Muscle of leg (tissue), 3 donors: ENCODE measurements at regions not wholly inside any gene's neighbourhood (a gene's known extent, or its start where the extent isn't known, plus 50 kb on each side); places are given as distances from the start of the nearest gene placed in this dataset.
A peak's percentile ranks its signal among the peaks of the same experiment; 100 is the strongest.

Experiments used
- DNase-seq: peaks from one replicate; pipeline ENCODE4 v3.0.0; 2013
- H3K27ac ChIP-seq: one replicate; pipeline ENCODE4 v1.5.1; 2013; ENCODE audit warnings: mild to moderate bottlenecking, low read length, control low read depth
- H3K27me3 ChIP-seq: one replicate; pipeline ENCODE4 v1.6.1; 2013; ENCODE audit warnings: low read length; ENCODE audit not compliant: control insufficient read depth, insufficient read depth
- H3K36me3 ChIP-seq: one replicate; pipeline ENCODE4 v1.6.1; 2013; ENCODE audit warnings: low read length; ENCODE audit not compliant: control insufficient read depth, insufficient read depth
- H3K4me1 ChIP-seq: one replicate; pipeline ENCODE4 v1.6.1; 2013; ENCODE audit warnings: low read length; ENCODE audit not compliant: control insufficient read depth, insufficient read depth
- H3K4me3 ChIP-seq: one replicate; pipeline ENCODE4 v1.5.1; 2013; ENCODE audit warnings: low read length, control low read depth
- H3K9me3 ChIP-seq: replicated peaks from 2 replicates; pipeline ENCODE4 v1.6.1; 2013; ENCODE audit warnings: low read depth, low read length; ENCODE audit not compliant: control insufficient read depth
- WGBS: methylation state at CpG from one replicate; pipeline ENCODE4 v1.1.5; 2013; ENCODE audit warnings: missing lambda C conversion rate; ENCODE audit not compliant: insufficient coverage; 5-methylcytosine and 5-hydroxymethylcytosine counted together

DNA sequence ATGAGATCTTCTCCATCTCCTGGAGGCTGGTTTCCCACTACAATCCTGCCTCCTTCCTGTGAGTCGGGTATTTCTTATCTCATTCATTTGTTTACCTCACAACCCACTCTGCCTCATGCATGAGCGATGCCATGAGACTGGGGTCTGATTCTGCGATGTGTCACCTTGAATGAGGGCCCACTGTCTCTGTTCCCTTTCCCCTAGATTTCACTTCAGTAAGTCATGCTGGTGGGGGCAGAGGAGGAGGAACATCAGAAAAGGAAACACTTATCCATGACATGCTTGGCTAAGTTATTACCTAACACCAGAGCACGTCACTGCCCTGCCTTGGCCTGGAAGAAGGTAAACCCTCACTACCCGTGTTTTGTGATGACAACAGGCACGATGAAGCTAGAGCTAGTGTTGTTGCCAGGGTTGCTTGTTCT lies 337.4 kb upstream of the PRDM1 start:
- no peak overlapping the region for H3K4me3 ChIP-seq
- H3K9me3 ChIP-seq: no peaks in the 10 kb centered on the region
- peaks cover under 1% of the 10 kb centered on the region for H3K4me1 ChIP-seq
- DNase-seq: no peak
- H3K27ac ChIP-seq: no peak overlapping the region
- WGBS: 82% methylated on average over 3 of the region's 6 CpGs
- H3K36me3 ChIP-seq: no peaks in the 10 kb centered on the region
- H3K27me3 ChIP-seq: no peaks in the 10 kb centered on the region

DNA sequence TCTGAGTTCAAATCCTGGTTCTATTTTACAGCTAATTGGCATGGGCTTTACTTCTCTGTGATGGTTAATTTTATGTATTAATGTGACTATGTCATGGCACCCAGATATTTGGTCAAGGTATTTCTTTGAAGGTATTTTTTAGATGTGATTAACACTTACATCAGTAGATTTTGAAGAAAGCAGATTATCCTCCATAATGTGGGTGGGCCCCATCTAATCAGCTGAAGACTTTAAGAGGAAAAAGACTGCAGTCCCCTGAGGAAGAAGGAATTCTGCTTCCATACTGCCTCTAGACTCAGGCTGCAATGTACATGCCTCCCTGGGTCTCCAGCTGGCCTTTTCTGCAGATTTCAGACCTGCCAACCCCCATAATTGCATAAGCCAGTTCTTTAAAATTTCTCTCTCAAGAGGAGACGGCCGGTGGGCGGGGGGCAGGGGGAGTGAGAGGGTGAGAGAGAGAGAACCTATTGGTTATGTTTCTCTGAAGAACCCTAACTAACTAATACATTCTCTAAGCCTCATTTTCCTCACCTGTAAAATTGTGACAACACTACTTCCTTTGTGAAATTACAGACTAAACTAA lies 338.2 kb upstream of the PRDM1 start:
- no peaks in the 10 kb centered on the region for H3K27me3 ChIP-seq
- H3K27ac ChIP-seq: no peak overlapping the region
- H3K4me3 ChIP-seq: no peak overlapping the region
- H3K36me3 ChIP-seq: no peaks in the 10 kb centered on the region
- H3K9me3 ChIP-seq: no peaks in the 10 kb centered on the region
- no CpG with 5 or more reads among the region's 3 CpGs for WGBS
- H3K4me1 ChIP-seq: no peaks in the 10 kb centered on the region
- DNase-seq: no peak

DNA sequence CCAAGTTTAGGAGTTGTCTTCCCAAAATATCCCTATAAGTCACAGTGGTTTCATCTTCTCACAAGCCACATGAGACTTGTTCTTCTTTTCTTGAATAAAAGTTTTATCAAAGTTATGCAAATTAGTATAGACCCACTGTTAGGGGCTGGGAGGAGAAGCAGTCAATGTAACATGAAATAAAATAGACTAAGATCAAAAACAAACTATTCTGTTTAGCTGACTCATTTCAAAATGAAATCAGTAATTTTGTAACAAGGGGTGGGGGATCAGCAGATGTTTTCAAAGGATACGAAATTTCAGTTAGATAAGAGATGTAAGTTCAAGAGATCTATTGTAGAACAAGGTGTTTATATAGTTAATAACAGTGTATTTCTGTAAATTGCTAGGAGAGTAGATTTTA lies 339.6 kb upstream of the PRDM1 start:
- H3K27ac ChIP-seq: no peak overlapping the region
- H3K36me3 ChIP-seq: no peaks in the 10 kb centered on the region
- 83% methylated on average over 1 of the region's 1 CpG for WGBS
- H3K4me3 ChIP-seq: no peak overlapping the region
- no peaks in the 10 kb centered on the region for H3K27me3 ChIP-seq
- DNase-seq: no peak
- no peaks in the 10 kb centered on the region for H3K9me3 ChIP-seq
- H3K4me1 ChIP-seq: no peaks in the 10 kb centered on the region

DNA sequence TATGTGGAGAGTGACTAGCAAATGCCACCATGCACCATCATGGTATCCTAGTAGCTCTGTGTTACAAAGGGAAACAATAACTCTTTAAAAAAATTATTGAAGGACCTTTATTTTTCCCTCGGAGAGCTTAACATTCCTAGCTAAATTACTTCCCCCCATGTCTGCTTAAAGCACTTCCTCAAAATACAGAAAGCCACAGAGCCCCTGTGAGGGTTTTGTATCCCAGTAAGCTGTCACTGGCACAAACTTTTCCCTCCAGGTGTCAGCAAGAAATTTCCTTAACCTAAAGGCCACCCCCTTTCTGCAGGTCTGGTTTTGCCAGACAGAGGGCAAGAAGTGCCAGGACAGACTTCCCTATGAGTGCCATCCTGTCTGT lies 340.0 kb upstream of the PRDM1 start:
- no peaks in the 10 kb centered on the region for H3K36me3 ChIP-seq
- DNase-seq: no peak
- no CpG with 5 or more reads among the region's 1 CpG for WGBS
- no peaks in the 10 kb centered on the region for H3K4me1 ChIP-seq
- H3K27ac ChIP-seq: no peak overlapping the region
- no peak overlapping the region for H3K4me3 ChIP-seq
- no peaks in the 10 kb centered on the region for H3K9me3 ChIP-seq
- H3K27me3 ChIP-seq: no peaks in the 10 kb centered on the region

DNA sequence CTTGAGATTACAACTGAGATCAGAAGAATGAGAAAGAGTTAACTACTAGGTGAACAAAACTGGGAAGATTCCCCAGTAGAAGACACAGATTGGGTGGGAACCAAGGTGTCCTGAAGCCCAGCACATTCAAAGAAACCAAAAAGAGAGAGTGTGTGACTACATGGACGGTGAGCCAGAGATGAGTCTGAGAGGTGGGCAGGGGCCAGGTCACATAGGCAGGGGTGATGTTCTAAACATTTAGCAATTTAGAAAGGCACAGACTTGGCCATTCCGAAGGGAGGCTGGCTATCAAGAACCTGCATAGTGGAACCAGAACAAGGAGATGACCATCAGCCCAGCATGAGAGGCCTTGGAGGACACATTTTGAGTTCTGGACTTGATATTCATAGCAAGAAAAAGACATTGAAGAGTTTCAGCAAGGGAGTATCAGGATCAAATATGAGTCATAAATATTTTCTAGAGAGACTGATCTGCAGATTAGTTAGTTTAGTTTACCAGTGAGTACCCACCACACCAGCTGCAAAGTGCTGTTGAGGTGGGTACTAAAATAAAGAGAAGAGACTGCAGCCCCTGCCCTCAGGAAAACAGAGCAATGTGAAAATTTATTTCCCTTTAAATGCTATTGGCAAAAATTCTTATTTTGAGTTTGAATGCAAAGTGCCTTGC lies 340.5 kb upstream of the PRDM1 start:
- 94% methylated on average over 2 of the region's 2 CpGs for WGBS
- H3K9me3 ChIP-seq: no peaks in the 10 kb centered on the region
- no peaks in the 10 kb centered on the region for H3K36me3 ChIP-seq
- DNase-seq: no peak
- no peak overlapping the region for H3K4me3 ChIP-seq
- H3K27ac ChIP-seq: no peak overlapping the region
- no peaks in the 10 kb centered on the region for H3K4me1 ChIP-seq
- H3K27me3 ChIP-seq: no peaks in the 10 kb centered on the region

DNA sequence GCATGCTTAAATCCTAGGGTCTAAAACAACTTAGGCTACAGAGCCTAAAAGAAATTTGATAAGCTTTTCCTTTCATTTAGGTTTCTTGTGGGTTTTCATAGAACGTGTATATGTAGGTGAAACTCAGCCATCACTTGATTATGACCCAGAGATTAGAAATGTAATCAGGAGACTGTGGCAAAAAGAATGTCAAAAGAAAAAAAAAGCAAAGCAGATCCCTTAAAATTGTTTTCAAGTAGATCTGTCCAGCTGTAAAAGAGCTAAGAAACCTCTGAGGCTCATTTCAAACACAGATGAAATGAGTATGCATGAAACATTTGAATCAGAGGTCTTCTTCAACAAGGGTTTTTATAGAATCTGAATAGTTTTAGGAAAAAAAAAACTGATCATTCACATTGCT lies 341.3 kb upstream of the PRDM1 start:
- no peak overlapping the region for H3K4me3 ChIP-seq
- H3K27ac ChIP-seq: no peak overlapping the region
- DNase-seq: no peak
- H3K4me1 ChIP-seq: no peaks in the 10 kb centered on the region
- WGBS: no CpG with 5 or more reads among the region's 1 CpG
- no peaks in the 10 kb centered on the region for H3K27me3 ChIP-seq
- H3K36me3 ChIP-seq: no peaks in the 10 kb centered on the region
- no peaks in the 10 kb centered on the region for H3K9me3 ChIP-seq

DNA sequence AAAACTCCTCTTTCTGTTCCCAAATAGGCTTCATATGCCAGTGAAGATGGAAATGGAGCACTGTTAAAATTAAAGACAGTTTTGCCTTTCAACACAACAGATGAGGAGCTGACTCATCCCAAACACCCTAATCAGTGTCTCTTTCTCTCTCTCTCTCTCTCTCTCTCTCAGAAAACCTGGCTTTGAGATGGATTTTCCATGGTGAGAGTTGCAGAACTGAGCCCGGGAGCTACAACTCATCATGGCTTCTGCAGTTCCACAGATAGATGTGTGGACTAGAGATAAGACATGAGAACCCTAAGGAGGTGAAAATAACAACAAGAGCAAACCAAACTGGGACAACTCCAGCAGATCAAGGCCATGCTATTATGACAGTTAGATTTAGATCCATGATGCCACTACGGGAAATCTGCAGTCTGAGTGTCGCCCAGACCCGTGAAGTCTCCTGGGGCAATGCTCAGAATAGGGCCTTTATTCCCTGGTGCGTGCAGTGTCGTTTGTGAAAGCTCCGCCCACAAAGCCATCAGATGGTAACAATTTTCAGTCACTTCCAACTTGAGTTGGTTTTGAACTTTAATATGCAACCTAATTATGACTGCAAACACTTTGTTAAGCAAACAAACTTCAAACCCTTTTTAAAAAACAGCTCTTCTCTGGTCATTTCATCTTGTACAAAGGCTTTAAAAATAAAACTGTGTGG lies 338.2 kb upstream of the PREP start:
- 78% methylated on average over 5 of the region's 7 CpGs for WGBS
- no peak for DNase-seq
- H3K4me1 ChIP-seq: no peaks in the 10 kb centered on the region
- no peak overlapping the region for H3K27ac ChIP-seq
- no peak overlapping the region for H3K4me3 ChIP-seq
- no peaks in the 10 kb centered on the region for H3K27me3 ChIP-seq
- H3K36me3 ChIP-seq: no peaks in the 10 kb centered on the region
- no peaks in the 10 kb centered on the region for H3K9me3 ChIP-seq

DNA sequence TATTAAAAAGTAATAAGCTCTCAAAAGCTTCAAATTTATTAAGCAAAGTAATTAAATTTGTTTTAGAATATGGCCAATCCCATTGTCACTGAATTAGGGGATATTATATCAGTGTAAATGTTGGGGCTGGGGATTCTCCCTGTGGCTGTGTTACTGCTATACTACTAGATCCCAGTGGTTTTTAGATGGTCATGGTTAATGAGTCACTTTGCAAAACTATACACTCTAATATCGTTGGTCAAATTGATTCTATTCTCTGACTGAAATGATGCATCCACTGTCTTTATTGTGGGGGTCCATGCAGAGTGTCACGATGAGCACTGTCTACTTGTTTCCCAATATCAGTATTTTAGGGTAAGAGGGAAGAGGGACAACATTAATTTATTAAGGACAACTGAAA lies 336.9 kb upstream of the PREP start:
- no peaks in the 10 kb centered on the region for H3K36me3 ChIP-seq
- H3K4me3 ChIP-seq: no peak overlapping the region
- no peaks in the 10 kb centered on the region for H3K4me1 ChIP-seq
- no peaks in the 10 kb centered on the region for H3K27me3 ChIP-seq
- WGBS: no CpG with 5 or more reads among the region's 2 CpGs
- no peak for DNase-seq
- no peak overlapping the region for H3K27ac ChIP-seq
- H3K9me3 ChIP-seq: no peaks in the 10 kb centered on the region

DNA sequence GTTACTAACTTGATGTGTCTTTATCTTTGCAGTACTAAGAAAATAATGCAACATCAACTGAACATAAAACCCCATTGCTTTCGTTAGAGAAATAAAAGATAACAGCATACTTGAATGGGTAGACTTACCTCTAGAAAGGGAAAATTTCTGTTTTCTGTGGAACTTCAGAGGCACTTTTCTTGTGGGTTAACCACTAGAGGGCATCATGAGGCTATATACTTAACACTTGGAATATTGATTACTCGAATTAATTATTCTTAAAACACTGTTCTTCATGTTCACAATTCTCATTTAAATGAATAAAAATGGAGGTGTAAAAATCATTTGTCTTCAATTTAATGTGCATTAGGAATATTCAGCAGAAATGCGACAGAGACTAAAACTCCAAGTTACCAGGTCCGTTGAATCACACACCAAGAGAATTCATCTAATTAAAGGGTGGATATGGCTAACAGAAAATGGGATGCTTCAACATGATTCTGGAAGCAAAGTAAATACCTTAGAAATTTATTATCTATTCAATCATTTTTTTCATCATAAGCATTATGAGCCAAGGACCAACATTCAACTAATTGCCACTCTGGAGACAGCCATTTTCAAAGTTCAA lies 330.8 kb upstream of the PREP start:
- Histone ChIP-seq H3K4me3 (no peak overlapping the region), H3K27me3 (no peaks in the 10 kb centered on the region), H3K36me3 (no peaks in the 10 kb centered on the region), H3K27ac (no peak overlapping the region), H3K4me1 (no peaks in the 10 kb centered on the region), H3K9me3 (no peaks in the 10 kb centered on the region)
- WGBS: no CpG with 5 or more reads among the region's 4 CpGs
- DNase-seq: peak; percentile 14

DNA sequence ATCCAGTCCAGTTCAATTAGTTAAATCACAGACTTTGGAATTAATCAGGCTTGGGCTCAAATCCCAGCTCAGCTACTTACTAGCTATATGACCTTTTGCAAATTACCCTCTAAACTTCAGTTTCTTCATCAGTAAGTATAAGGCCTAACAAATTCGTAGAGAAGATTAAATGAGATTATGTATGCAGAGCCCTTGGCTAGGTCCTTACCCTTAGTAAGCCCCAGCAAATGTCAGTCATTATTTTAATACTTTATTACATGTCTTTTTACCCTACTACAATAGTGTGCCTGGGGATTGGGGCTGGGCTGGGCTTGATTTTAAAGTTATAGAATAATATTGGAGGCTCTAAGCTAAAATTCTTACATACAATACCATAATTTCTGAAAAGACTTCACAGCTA lies 326.1 kb upstream of the PREP start:
- H3K27me3 ChIP-seq: no peaks in the 10 kb centered on the region
- H3K36me3 ChIP-seq: no peaks in the 10 kb centered on the region
- no peaks in the 10 kb centered on the region for H3K9me3 ChIP-seq
- WGBS: no CpG with 5 or more reads among the region's 1 CpG
- no peaks in the 10 kb centered on the region for H3K4me1 ChIP-seq
- H3K27ac ChIP-seq: no peak overlapping the region
- no peak overlapping the region for H3K4me3 ChIP-seq
- DNase-seq: no peak
